ENCODE measurements at regions not wholly inside any gene's neighbourhood (a gene's known extent, or its start where the extent isn't known, plus 50 kb on each side); places are given as distances from the start of the nearest gene placed in this dataset.
"Not testable (repeated sequence)": the region's sequence is repeated elsewhere in the genome, so short reads cannot be mapped to it uniquely, and the experiment has no call there.

GRCh38 chr3:18234717-18235335 is 190.3 kb downstream of the SATB1 start:
- DNase-seq: no peak

GRCh38 chr3:18233987-18234716 is 191.0 kb downstream of the SATB1 start:
- no peak for DNase-seq

GRCh38 chr3:18232317-18232716 is 192.8 kb downstream of the SATB1 start:
- no peak for DNase-seq

GRCh38 chr3:18228060-18228459 is 197.1 kb downstream of the SATB1 start:
- no peak for DNase-seq

GRCh38 chr3:18225709-18226108 is 199.4 kb downstream of the SATB1 start:
- DNase-seq: no peak

- DNase-seq: no peak
Observed at GRCh38 chr3:18224426-18224825, 200.7 kb downstream of the SATB1 start.

- DNase-seq: no peak
Observed at GRCh38 chr3:18223974-18224373, 201.2 kb downstream of the SATB1 start.

- DNase-seq: no peak
Observed at GRCh38 chr3:18223571-18223970, 201.6 kb downstream of the SATB1 start.

GRCh38 chr3:18222686-18223085 is 202.5 kb downstream of the SATB1 start:
- DNase-seq: no peak

- no peak for DNase-seq
Observed at GRCh38 chr3:18217507-18218174, 207.5 kb downstream of the SATB1 start.

- no peak for DNase-seq
Observed at GRCh38 chr3:18216996-18217395, 208.1 kb downstream of the SATB1 start.

GRCh38 chr3:18215639-18216038 is 209.5 kb downstream of the SATB1 start:
- DNase-seq: no peak

- DNase-seq: no peak
Observed at GRCh38 chr3:18211116-18211515, 214.0 kb downstream of the SATB1 start.

- DNase-seq: no peak
Observed at GRCh38 chr3:18208856-18209255, 216.3 kb downstream of the SATB1 start.

- no peak for DNase-seq
Observed at GRCh38 chr3:18208091-18208490, 217.0 kb downstream of the SATB1 start.

GRCh38 chr3:18207226-18207625 is 217.9 kb downstream of the SATB1 start:
- no peak for DNase-seq

- not testable (repeated sequence) for DNase-seq
Observed at GRCh38 chr3:18205701-18206100, 219.4 kb downstream of the SATB1 start.

GRCh38 chr3:18201315-18201714 is 223.8 kb downstream of the SATB1 start:
- DNase-seq: no peak

GRCh38 chr3:18199757-18200156 is 225.4 kb downstream of the SATB1 start:
- DNase-seq: no peak

- DNase-seq: no peak
Observed at GRCh38 chr3:18195836-18196235, 229.3 kb downstream of the SATB1 start.

- no peak for DNase-seq
Observed at GRCh38 chr3:18194431-18194830, 230.7 kb downstream of the SATB1 start.

GRCh38 chr3:18190646-18191045 is 234.5 kb downstream of the SATB1 start:
- DNase-seq: no peak

- DNase-seq: no peak
Observed at GRCh38 chr3:18189282-18190050, 235.7 kb downstream of the SATB1 start.
